GM10266 (cell line): ENCODE measurements at regions not wholly inside any gene's neighbourhood (a gene's known extent, or its start where the extent isn't known, plus 50 kb on each side); places are given as distances from the start of the nearest gene placed in this dataset.
"Not testable (repeated sequence)": the region's sequence is repeated elsewhere in the genome, so short reads cannot be mapped to it uniquely, and the experiment has no call there.

Source experiments
- DNase-seq: peaks from one replicate; pipeline ENCODE4 v3.0.0; 2012; ENCODE audit errors: extremely low spot score
- TF ChIP-seq, protein P1 (sequence below): IDR thresholded peaks from 2 replicates; pipeline ENCODE4 v1.5.1; 2012; ENCODE audit warnings: mild to moderate bottlenecking, low read depth; ENCODE audit not compliant: control insufficient read depth, insufficient read depth; ENCODE audit errors: missing control alignments

DNA sequence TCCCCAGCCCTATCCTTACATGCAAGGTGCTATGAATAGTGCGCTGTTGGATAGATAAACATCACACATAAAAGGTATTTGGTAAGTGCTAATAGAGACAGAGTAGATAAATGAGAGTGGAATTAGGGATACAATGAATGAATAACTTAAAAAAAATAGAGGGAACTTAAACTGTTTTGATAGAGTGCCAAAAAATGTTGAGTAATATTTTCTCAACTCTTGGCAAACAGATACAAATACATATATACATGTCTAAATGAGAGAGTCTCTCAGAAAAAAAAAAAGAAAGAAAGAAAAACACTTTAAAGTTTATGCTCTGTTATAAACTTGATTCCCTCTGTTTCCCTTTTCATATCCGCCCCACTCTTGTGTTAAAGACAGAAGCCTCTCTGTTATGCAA lies 667.4 kb downstream of the ROBO2 start:
- no peak for DNase-seq
- TF ChIP-seq, protein P1, sequence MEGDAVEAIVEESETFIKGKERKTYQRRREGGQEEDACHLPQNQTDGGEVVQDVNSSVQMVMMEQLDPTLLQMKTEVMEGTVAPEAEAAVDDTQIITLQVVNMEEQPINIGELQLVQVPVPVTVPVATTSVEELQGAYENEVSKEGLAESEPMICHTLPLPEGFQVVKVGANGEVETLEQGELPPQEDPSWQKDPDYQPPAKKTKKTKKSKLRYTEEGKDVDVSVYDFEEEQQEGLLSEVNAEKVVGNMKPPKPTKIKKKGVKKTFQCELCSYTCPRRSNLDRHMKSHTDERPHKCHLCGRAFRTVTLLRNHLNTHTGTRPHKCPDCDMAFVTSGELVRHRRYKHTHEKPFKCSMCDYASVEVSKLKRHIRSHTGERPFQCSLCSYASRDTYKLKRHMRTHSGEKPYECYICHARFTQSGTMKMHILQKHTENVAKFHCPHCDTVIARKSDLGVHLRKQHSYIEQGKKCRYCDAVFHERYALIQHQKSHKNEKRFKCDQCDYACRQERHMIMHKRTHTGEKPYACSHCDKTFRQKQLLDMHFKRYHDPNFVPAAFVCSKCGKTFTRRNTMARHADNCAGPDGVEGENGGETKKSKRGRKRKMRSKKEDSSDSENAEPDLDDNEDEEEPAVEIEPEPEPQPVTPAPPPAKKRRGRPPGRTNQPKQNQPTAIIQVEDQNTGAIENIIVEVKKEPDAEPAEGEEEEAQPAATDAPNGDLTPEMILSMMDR: no peak

DNA sequence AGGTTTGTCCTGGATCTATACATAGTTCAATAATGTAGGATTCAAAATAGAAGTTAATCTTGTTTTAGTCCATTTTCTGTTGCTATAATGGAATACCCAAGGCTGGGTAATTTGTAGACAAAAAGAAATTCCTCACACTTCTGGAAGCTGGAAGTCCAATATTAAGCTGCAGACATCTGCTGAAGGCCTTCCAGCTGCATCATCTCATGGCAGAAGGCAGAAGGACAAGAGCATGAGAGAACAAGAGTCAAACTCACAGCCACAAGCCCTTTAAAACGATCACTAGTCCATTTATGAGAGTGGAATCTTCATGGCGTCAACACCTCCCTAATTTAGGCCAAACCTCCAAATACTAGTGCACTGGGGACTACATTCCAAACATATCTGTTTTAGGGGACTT lies 669.3 kb downstream of the ROBO2 start:
- DNase-seq: no peak
- TF ChIP-seq, protein P1: no peak

DNA sequence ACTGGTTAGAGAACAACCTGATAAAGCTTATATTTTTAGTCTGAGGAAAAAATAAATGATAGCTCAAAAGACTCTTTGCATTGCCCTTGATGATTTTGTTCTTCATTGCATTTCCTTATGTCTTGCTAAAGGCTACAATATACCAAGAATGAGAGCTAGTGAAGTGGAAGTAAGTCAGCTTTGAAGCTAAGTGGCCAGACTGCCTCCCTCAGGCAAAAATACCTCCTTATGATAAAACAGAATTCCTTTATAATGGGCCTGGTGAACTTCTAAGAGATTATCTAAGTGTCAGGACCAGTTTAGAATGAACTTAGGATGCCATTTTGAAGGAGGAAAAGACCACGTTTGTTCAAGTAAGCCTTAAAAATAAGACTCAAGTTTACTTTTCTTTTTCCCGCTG lies 678.4 kb downstream of the ROBO2 start:
- TF ChIP-seq, protein P1: no peak
- DNase-seq: no peak

DNA sequence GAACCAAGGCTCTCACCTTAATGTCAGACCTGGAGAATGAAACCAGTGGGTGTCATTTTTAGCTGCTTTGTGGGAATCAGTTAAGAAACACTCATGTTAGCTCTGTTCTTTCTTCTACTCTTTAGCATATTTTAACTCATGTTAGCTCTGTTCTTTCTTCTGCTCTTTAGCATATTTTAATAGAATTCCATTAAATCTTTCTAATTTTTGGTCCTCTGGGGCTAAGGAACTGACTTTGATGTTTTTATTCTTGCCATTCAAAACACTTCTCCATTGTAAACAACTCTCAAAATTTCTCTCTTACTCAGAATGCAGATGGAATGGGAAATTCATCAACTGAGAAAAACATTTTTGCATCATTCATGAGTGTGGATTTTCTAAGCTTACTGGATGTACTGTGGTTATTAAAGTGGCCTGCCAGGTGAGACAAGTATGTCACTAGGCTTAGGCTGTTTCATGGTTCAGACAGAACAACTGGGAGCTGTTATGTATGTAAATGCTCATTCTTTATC lies 680.6 kb downstream of the ROBO2 start:
- no peak for DNase-seq
- TF ChIP-seq, protein P1: no peak

DNA sequence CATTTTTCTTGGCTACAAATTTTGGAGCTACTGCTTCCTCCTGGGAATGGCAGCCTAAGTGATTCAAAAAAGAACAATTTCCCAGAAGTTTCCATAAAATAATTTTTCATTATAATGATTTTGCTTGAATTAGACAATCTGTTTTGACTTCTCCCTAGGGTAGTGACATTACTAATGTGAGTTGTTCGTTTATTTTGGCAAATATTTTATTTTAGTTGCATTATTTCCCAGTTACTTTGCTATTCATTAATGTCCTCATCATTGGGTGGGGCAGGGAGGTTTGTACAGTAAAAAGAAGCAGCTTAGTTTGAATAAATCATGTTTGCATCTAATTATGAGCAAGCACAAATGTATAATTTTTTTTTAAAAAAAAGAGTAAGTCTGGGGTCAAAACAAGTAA lies 686.6 kb downstream of the ROBO2 start:
- DNase-seq: no peak
- TF ChIP-seq, protein P1: no peak

DNA sequence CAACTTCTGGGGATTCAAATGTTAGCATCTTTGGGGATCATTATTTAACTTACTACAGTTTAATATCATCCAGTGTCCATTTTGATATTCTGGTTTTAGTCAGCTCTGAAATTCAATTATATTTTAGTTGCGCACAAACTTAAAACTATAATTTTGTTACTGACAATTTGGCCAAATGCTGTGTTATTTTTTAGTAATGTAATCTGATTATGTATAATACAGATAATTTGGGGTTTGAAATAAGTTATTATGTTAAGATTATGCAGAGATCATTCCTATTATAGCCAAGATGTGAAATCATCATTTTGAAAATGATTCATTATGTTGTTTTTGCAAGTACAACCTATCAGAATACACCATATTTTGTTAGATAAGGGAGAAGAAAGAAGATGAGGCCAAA lies 706.1 kb downstream of the ROBO2 start:
- no peak for DNase-seq
- TF ChIP-seq, protein P1: no peak

DNA sequence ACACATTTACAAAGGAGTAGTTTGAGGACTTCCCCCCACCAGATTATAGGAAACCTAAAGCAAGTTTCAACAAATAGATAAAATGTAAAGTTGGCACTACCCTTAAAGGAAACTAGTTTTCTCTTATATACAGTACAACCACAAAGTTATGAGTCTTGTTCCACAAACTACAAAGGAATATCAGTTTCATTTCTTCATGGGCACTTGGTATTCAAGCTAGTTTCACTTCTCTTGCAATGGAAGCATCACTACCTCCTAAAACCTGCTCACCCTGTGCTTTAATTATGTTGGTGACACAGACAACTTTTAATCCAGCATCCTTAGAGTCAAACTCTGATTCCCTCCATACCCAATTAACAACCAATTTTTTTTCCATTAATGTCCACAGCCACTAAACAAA lies 707.0 kb downstream of the ROBO2 start:
- no peak for DNase-seq

DNA sequence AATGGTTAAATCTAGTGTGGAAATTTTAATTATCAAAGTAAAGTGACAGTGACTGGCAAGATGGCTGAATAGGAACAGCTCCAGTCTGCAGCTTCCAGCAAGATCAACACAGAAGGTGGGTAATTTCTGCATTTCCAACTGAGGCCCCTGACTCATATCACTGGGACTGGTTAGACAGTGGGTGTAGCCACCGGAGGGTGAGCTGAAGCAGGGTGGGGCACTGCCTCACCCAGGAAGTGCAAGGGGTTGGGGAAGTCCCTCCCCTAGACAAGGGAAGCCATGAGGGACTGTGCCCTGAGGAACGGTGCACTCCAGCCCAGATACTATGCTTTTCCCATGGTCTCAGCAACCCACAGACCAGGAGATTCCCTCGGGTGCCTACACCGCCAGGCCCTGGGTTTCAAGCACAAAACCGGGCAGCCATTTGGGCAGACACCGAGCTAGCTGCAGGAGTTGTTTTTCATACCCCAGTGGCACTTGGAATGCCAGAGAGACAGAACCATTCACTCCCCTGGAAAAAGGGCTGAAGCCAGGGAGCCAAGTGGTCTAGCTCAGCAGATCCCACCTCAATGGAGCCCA lies 716.6 kb downstream of the ROBO2 start:
- not testable (repeated sequence) for DNase-seq

More for the DNA sequence above, 707.0 kb downstream of the ROBO2 start:
- TF ChIP-seq, protein P1: no peak
